CD4-positive, alpha-beta memory T cell (primary cell): ENCODE measurements at regions not wholly inside any gene's neighbourhood (a gene's known extent, or its start where the extent isn't known, plus 50 kb on each side); places are given as distances from the start of the nearest gene placed in this dataset.

ENCODE experiments used
- CTCF ChIA-PET: fragments of 350-600 bp; sonication (Branson Sonifier 250); formaldehyde crosslinking; loops from one replicate; lab custom pipeline; 2021; ENCODE audit warnings: inconsistent platforms; ENCODE audit not compliant: partially characterized antibody; lab: Charles Lee
- POLR2A ChIA-PET: fragments of 350-600 bp; sonication (Branson Sonifier 250); formaldehyde crosslinking; loops from one replicate; lab custom pipeline; 2021; ENCODE audit not compliant: partially characterized antibody; lab: Charles Lee
- DNase-seq, 5 donors: peaks; one replicate each; pipeline versions ENCODE4 v3.0.0 to v3.0.0-alpha.2; 2020 to 2022; ENCODE audit warnings: mixed read lengths in 1 of 5
- H3K27ac ChIP-seq: one replicate; pipeline ENCODE4 v1.7.0; 2013; ENCODE audit warnings: low read depth, low read length
- H3K27me3 ChIP-seq: 2 replicates; pipeline ENCODE4 v1.7.0; 2013; ENCODE audit warnings: mild to moderate bottlenecking, low read length, moderate library complexity; ENCODE audit not compliant: insufficient read depth
- H3K36me3 ChIP-seq: 2 replicates; pipeline ENCODE4 v1.7.0; 2013; ENCODE audit warnings: mild to moderate bottlenecking, low read length, moderate library complexity; ENCODE audit not compliant: insufficient read depth
- H3K4me1 ChIP-seq: 2 replicates; pipeline ENCODE4 v1.7.0; 2013; ENCODE audit warnings: mild to moderate bottlenecking, low read length, moderate library complexity; ENCODE audit not compliant: insufficient read depth
- H3K4me3 ChIP-seq, 2 donors: one replicate each; pipeline ENCODE4 v1.7.0; 2013; ENCODE audit warnings: low read length in 2 of 2, mild to moderate bottlenecking in 1 of 2
- H3K9me3 ChIP-seq, 2 donors: one replicate each; pipeline ENCODE4 v1.7.0; 2013; ENCODE audit warnings: low read length in 2 of 2, control low read depth in 1 of 2; ENCODE audit not compliant: control insufficient read depth in 1 of 2
- H3K27ac Mint-ChIP-seq, 7 donors: one replicate each; pipeline ENCODE4 v1.8.0; 2020 to 2021; ENCODE audit warnings: mixed read lengths in 7 of 7, mild to moderate bottlenecking in 6 of 7, inconsistent platforms in 3 of 7, moderate library complexity in 3 of 7
- H3K27me3 Mint-ChIP-seq, 2 donors: one replicate each; pipeline ENCODE4 v1.8.0; 2020 to 2021; ENCODE audit warnings: mixed read lengths in 2 of 2
- H3K36me3 Mint-ChIP-seq, 2 donors: one replicate each; pipeline ENCODE4 v1.8.0; 2020 to 2021; ENCODE audit warnings: mixed read lengths in 2 of 2, inconsistent platforms in 1 of 2, mild to moderate bottlenecking in 1 of 2
- H3K4me1 Mint-ChIP-seq, 4 donors: one replicate each; pipeline ENCODE4 v1.8.0; 2020 to 2021; ENCODE audit warnings: mixed read lengths in 4 of 4, mild to moderate bottlenecking in 1 of 4
- H3K4me3 Mint-ChIP-seq, 8 donors: one replicate each; pipeline ENCODE4 v1.8.0; 2020 to 2021; ENCODE audit warnings: mixed read lengths in 8 of 8, mild to moderate bottlenecking in 7 of 8, moderate library complexity in 6 of 8, inconsistent platforms in 3 of 8
- H3K9me3 Mint-ChIP-seq, 8 donors: one replicate each; pipeline ENCODE4 v1.8.0; 2020 to 2021; ENCODE audit warnings: mixed read lengths in 8 of 8, mild to moderate bottlenecking in 5 of 8, inconsistent platforms in 3 of 8, moderate library complexity in 1 of 8
- intact Hi-C: fragments of 100-400 bp; cut with micrococcal nuclease; formaldehyde crosslinking; loops from one replicate; pipeline ENCODE4 v1.15.1; 2023

DNA sequence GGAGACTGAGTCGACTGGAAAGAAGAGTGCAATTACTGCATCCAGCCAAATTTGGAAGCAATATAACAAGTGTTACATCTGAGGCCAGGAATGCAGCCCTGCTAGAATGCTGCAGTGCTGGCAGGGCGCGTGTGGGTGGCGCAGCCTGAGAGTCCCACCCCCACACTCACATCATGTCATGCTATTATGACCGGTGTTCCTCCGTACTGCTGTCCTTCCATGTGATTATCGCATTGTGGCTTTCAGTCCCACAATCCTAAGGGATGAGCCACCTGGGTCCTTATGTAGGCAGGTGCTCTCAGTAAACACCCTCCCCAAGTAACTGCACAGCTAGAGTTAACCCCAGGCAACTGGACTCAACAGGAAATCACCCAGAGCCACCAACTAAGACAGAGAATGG, 122.6 kb upstream of the CPEB2 start:
- POLR2A ChIA-PET, result no interaction called here
- intact Hi-C loops, result no loop called here
- peaks cover 11 to 27% (median 14%) of the 10 kb centered on the region in 4 donors for H3K4me1 Mint-ChIP-seq

DNA sequence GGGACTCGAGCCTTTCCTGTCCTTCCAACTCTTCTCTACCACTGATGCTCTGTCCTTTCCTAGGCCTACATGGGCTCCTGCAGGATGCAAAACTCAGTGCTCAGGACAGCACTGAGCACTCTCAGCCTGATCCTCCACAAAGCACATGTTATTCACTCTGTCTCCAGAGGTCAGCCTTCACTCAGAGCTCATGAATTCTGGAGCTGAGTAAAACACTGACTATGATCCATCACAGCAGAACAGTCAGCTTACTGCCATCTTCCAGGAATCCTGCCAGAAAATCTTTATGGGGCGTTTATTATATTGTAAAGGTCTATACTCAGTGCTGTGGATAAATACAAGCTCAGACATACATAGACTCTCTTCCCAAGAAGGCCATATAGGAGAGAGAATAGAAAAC, 121.5 kb upstream of the CPEB2 start:
- Mint-ChIP-seq H3K4me1 (peaks cover 11 to 19% (median 14%) of the 10 kb centered on the region in 4 donors), H3K27ac (no peak overlapping the region), H3K9me3 (no peaks in the 10 kb centered on the region), H3K4me3 (no peak overlapping the region), H3K27me3 (peaks cover 0 to 4% of the 10 kb centered on the region in 2 donors), H3K36me3 (no peaks in the 10 kb centered on the region)
- no peaks in the 10 kb centered on the region for H3K36me3 ChIP-seq
- ChIA-PET CTCF (interaction anchor here (0.8 kb wide), 2 partner anchors 9 kb away, joined by 3 read pairs; no protein-coding TSS in a partner anchor), POLR2A (no interaction called here)
- no peak overlapping the region for H3K27ac ChIP-seq
- DNase-seq, result no peak
- H3K9me3 ChIP-seq, result no peaks in the 10 kb centered on the region
- intact Hi-C loops, result no loop called here
- H3K4me3 ChIP-seq, result no peak overlapping the region
- H3K4me1 ChIP-seq, result peaks cover 11% of the 10 kb centered on the region
- H3K27me3 ChIP-seq, result no peaks in the 10 kb centered on the region

More for the DNA sequence above, 122.6 kb upstream of the CPEB2 start:
- no peak overlapping the region for H3K27ac ChIP-seq
- Mint-ChIP-seq H3K9me3 (no peaks in the 10 kb centered on the region), H3K36me3 (no peaks in the 10 kb centered on the region), H3K4me3 (no peak overlapping the region), H3K27me3 (peaks cover 0 to 4% of the 10 kb centered on the region in 2 donors), H3K27ac (no peak overlapping the region)
- no peaks in the 10 kb centered on the region for H3K9me3 ChIP-seq
- CTCF ChIA-PET, result no interaction called here
- H3K27me3 ChIP-seq, result no peaks in the 10 kb centered on the region
- no peak overlapping the region for H3K4me3 ChIP-seq
- no peaks in the 10 kb centered on the region for H3K36me3 ChIP-seq
- DNase-seq, result no peak
- H3K4me1 ChIP-seq, result peaks cover 11% of the 10 kb centered on the region

- H3K4me3 ChIP-seq, result no peak overlapping the region
- Mint-ChIP-seq H3K27ac (no peak overlapping the region), H3K36me3 (no peaks in the 10 kb centered on the region), H3K4me3 (no peak overlapping the region), H3K27me3 (peaks cover 0 to 4% of the 10 kb centered on the region in 2 donors), H3K9me3 (no peaks in the 10 kb centered on the region), H3K4me1 (no peaks in the 10 kb centered on the region)
- H3K27me3 ChIP-seq, result no peaks in the 10 kb centered on the region
- H3K9me3 ChIP-seq, result no peaks in the 10 kb centered on the region
- H3K4me1 ChIP-seq, result no peaks in the 10 kb centered on the region
- CTCF ChIA-PET, result no interaction called here
- POLR2A ChIA-PET, result no interaction called here
- no peaks in the 10 kb centered on the region for H3K36me3 ChIP-seq
- DNase-seq, result no peak
- H3K27ac ChIP-seq, result no peak overlapping the region
- intact Hi-C loops, result no loop called here
These were observed 119.1 kb upstream of the CPEB2 start for GRCh38 chr4:14883166-14883565.

GRCh38 chr4:14883661-14884060, 118.6 kb upstream of the CPEB2 start:
- Mint-ChIP-seq H3K4me3 (no peak overlapping the region), H3K27ac (no peak overlapping the region), H3K27me3 (peaks cover 0 to 4% of the 10 kb centered on the region in 2 donors), H3K4me1 (no peaks in the 10 kb centered on the region), H3K36me3 (no peaks in the 10 kb centered on the region), H3K9me3 (no peaks in the 10 kb centered on the region)
- no peaks in the 10 kb centered on the region for H3K9me3 ChIP-seq
- H3K4me3 ChIP-seq, result no peak overlapping the region
- CTCF ChIA-PET, result no interaction called here
- no peaks in the 10 kb centered on the region for H3K27me3 ChIP-seq
- H3K36me3 ChIP-seq, result no peaks in the 10 kb centered on the region
- intact Hi-C loops, result no loop called here
- POLR2A ChIA-PET, result no interaction called here
- no peaks in the 10 kb centered on the region for H3K4me1 ChIP-seq
- no peak for DNase-seq
- H3K27ac ChIP-seq, result no peak overlapping the region

- H3K4me1 ChIP-seq, result no peaks in the 10 kb centered on the region
- no peaks in the 10 kb centered on the region for H3K9me3 ChIP-seq
- H3K4me3 Mint-ChIP-seq, result no peak overlapping the region
- CTCF ChIA-PET, result no interaction called here
- H3K27me3 ChIP-seq, result no peaks in the 10 kb centered on the region
- no peak overlapping the region for H3K27ac Mint-ChIP-seq
- POLR2A ChIA-PET, result no interaction called here
- intact Hi-C loops, result no loop called here
- no peaks in the 10 kb centered on the region for H3K36me3 Mint-ChIP-seq
- peaks cover 0 to 4% (median 0%) of the 10 kb centered on the region in 8 donors for H3K9me3 Mint-ChIP-seq
- no peak for DNase-seq
- H3K4me3 ChIP-seq, result no peak overlapping the region
- H3K4me1 Mint-ChIP-seq, result no peaks in the 10 kb centered on the region
- peaks cover 0 to 6% of the 10 kb centered on the region in 2 donors for H3K27me3 Mint-ChIP-seq
- no peak overlapping the region for H3K27ac ChIP-seq
- no peaks in the 10 kb centered on the region for H3K36me3 ChIP-seq
These were observed 114.3 kb upstream of the CPEB2 start for GRCh38 chr4:14887842-14888433.

- ChIA-PET CTCF (interaction anchor here (0.8 to 1.8 kb wide), 2 partner anchors 8 to 19 kb away, joined by 3 to 4 read pairs; no protein-coding TSS in a partner anchor), POLR2A (no interaction called here)
- Mint-ChIP-seq H3K36me3 (no peaks in the 10 kb centered on the region), H3K4me1 (no peaks in the 10 kb centered on the region), H3K27ac (no peak overlapping the region), H3K9me3 (peaks cover 0 to 4% (median 0%) of the 10 kb centered on the region in 8 donors), H3K4me3 (no peak overlapping the region), H3K27me3 (peaks cover 0 to 4% of the 10 kb centered on the region in 2 donors)
- Histone ChIP-seq H3K4me3 (no peak overlapping the region), H3K27ac (no peak overlapping the region), H3K36me3 (no peaks in the 10 kb centered on the region), H3K4me1 (no peaks in the 10 kb centered on the region), H3K9me3 (no peaks in the 10 kb centered on the region), H3K27me3 (no peaks in the 10 kb centered on the region)
- intact Hi-C loops, result no loop called here
- no peak for DNase-seq
These were observed 113.3 kb upstream of the CPEB2 start for GRCh38 chr4:14888790-14889572.

- Mint-ChIP-seq H3K4me3 (no peak overlapping the region), H3K36me3 (no peaks in the 10 kb centered on the region), H3K9me3 (peaks cover 0 to 4% (median 0%) of the 10 kb centered on the region in 8 donors), H3K4me1 (no peaks in the 10 kb centered on the region), H3K27me3 (peaks cover 1 to 2% of the 10 kb centered on the region in 2 donors), H3K27ac (no peak overlapping the region)
- POLR2A ChIA-PET, result no interaction called here
- no peaks in the 10 kb centered on the region for H3K9me3 ChIP-seq
- H3K4me1 ChIP-seq, result no peaks in the 10 kb centered on the region
- no peaks in the 10 kb centered on the region for H3K27me3 ChIP-seq
- intact Hi-C loops, result no loop called here
- DNase-seq, result no peak
- H3K36me3 ChIP-seq, result no peaks in the 10 kb centered on the region
- no peak overlapping the region for H3K27ac ChIP-seq
- no peak overlapping the region for H3K4me3 ChIP-seq
- CTCF ChIA-PET, result no interaction called here
These were observed 109.7 kb upstream of the CPEB2 start for GRCh38 chr4:14892563-14892962.
